SK-N-SH (cell line): ENCODE measurements at regions not wholly inside any gene's neighbourhood (a gene's known extent, or its start where the extent isn't known, plus 50 kb on each side); places are given as distances from the start of the nearest gene placed in this dataset.

ENCODE experiments used
- CTCF ChIA-PET: fragments of 300-600, 350-600 bp; formaldehyde crosslinking; extraction: SDS; loops from one replicate; lab custom pipeline; 2021; lab: Yijun Ruan, JAX
- POLR2A ChIA-PET: fragments of 350-600 bp; sonication (Branson Sonifier 250); formaldehyde crosslinking; extraction: SDS; loops from one replicate; lab custom pipeline; 2020; ENCODE audit warnings: antibody characterized with exemption, inconsistent platforms; lab: Yijun Ruan, JAX
- DNase-seq: peaks from one replicate; pipeline ENCODE4 v3.0.0; 2012
- H2AFZ ChIP-seq: fragments of 200-600 bp; sonication (generic); 2 replicates; pipeline ENCODE4 v1.8.1; 2016; ENCODE audit warnings: antibody characterized with exemption, mild to moderate bottlenecking, low read depth
- H3F3A ChIP-seq: fragments of 200-600 bp; sonication (generic); replicated peaks from 2 replicates; pipeline ENCODE3; 2016; ENCODE audit warnings: antibody characterized with exemption, mild to moderate bottlenecking; ENCODE audit not compliant: insufficient read depth
- H3K27ac ChIP-seq, 2 experiments: fragments of 200-500 bp in 1 of 2; fragments of 200-600 bp in 1 of 2; sonication (Bioruptor generic) in 1 of 2; sonication (generic), shearing (Covaris generic) in 1 of 2; 2 replicates each; pipeline versions ENCODE4 v1.5.1 to v1.6.1; 2014 to 2016; ENCODE audit warnings: low read depth in 2 of 2, inconsistent platforms in 1 of 2, low read length in 1 of 2, mild to moderate bottlenecking in 1 of 2, mixed read lengths in 1 of 2
- H3K27me3 ChIP-seq: fragments of 200-600 bp; sonication (generic), shearing (Covaris generic); 2 replicates; pipeline ENCODE4 v1.6.1; 2016; ENCODE audit warnings: mixed run types; ENCODE audit not compliant: insufficient read depth
- H3K36me3 ChIP-seq, 2 experiments: fragments of 200-500 bp in 1 of 2; fragments of 200-600 bp in 1 of 2; sonication (Bioruptor generic) in 1 of 2; sonication (generic) in 1 of 2; replicated peaks in 1 of 2; 2 replicates each; pipeline versions ENCODE3 to v1.5.1; 2014 to 2016; ENCODE audit warnings: low read length in 1 of 2, mild to moderate bottlenecking in 1 of 2; ENCODE audit not compliant: insufficient read depth in 2 of 2, control insufficient read depth in 1 of 2
- H3K4me1 ChIP-seq, 2 experiments: fragments of 200-500 bp in 1 of 2; fragments of 200-600 bp in 1 of 2; sonication (Bioruptor generic) in 1 of 2; sonication (generic), shearing (Covaris generic) in 1 of 2; 2 replicates each; pipeline versions ENCODE4 v1.5.1 to v1.6.1; 2014 to 2016; ENCODE audit warnings: low read depth in 1 of 2, low read length in 1 of 2, mixed run types in 1 of 2; ENCODE audit not compliant: insufficient read depth in 2 of 2, control insufficient read depth in 1 of 2
- H3K4me2 ChIP-seq: fragments of 200-600 bp; sonication (generic), shearing (Covaris generic); 2 replicates; pipeline ENCODE4 v1.6.1; 2017; ENCODE audit warnings: mixed run types
- H3K4me3 ChIP-seq, 2 experiments: fragments of 200-500 bp in 1 of 2; fragments of 200-600 bp in 1 of 2; sonication (Bioruptor generic) in 1 of 2; sonication (generic), shearing (Covaris generic) in 1 of 2; 2 replicates each; pipeline versions ENCODE4 v1.5.1 to v1.8.1; 2014 to 2016; ENCODE audit warnings: low read depth in 2 of 2, inconsistent platforms in 1 of 2, low read length in 1 of 2, mild to moderate bottlenecking in 1 of 2, mixed read lengths in 1 of 2, moderate library complexity in 1 of 2
- H3K79me2 ChIP-seq: fragments of 200-600 bp; sonication (generic); 2 replicates; pipeline ENCODE4 v1.8.1; 2017; ENCODE audit warnings: mild to moderate bottlenecking; ENCODE audit not compliant: insufficient read depth
- H3K9ac ChIP-seq: fragments of 200-600 bp; sonication (generic); 2 replicates; pipeline ENCODE4 v1.6.1; 2017; ENCODE audit warnings: mixed run types
- H3K9me2 ChIP-seq: fragments of 200-600 bp; sonication (generic); 2 replicates; pipeline ENCODE4 v1.6.1; 2017; ENCODE audit warnings: mixed run types
- H3K9me3 ChIP-seq: fragments of 200-600 bp; sonication (generic); 2 replicates; pipeline ENCODE4 v1.6.1; 2017; ENCODE audit warnings: mixed run types, mild to moderate bottlenecking, moderate library complexity
- H4K20me1 ChIP-seq: fragments of 200-600 bp; sonication (generic); 2 replicates; pipeline ENCODE4 v1.6.1; 2017; ENCODE audit warnings: mild to moderate bottlenecking, mixed run types; ENCODE audit not compliant: insufficient read depth
- CHD2 ChIP-seq: fragments of 150-350 bp; IDR thresholded peaks from 2 replicates; pipeline ENCODE4 v1.6.1; 2018; ENCODE audit warnings: low read length; ENCODE audit not compliant: partially characterized antibody
- CTCF ChIP-seq: fragments of 200-600 bp; sonication (generic); IDR thresholded peaks from 2 replicates; pipeline ENCODE4 v1.6.1; 2017; ENCODE audit warnings: antibody characterized with exemption, mild to moderate bottlenecking, moderate library complexity
- FOSL2 ChIP-seq: IDR thresholded peaks from 2 replicates; pipeline ENCODE4 v1.4.0; 2012; ENCODE audit warnings: low read depth, mild to moderate bottlenecking, moderate library complexity, borderline replicate concordance
- FOXJ3 ChIP-seq: sonication (generic); formaldehyde crosslinking; IDR thresholded peaks from 2 replicates; pipeline ENCODE4 v1.5.1; 2020; ENCODE audit warnings: mild to moderate bottlenecking, missing genetic modification reagents
- GABPA ChIP-seq: IDR thresholded peaks from 2 replicates; pipeline ENCODE4 v1.4.0; 2012; ENCODE audit warnings: low read depth, mild to moderate bottlenecking
- GATA2 ChIP-seq: sonication (generic); formaldehyde crosslinking; IDR thresholded peaks from 2 replicates; pipeline ENCODE4 v1.5.0; 2020; ENCODE audit warnings: mild to moderate bottlenecking, missing genetic modification reagents
- JUND ChIP-seq: IDR thresholded peaks from 2 replicates; pipeline ENCODE4 v1.4.0; 2012
- MAX ChIP-seq: IDR thresholded peaks from 2 replicates; pipeline ENCODE4 v1.4.0; 2012; ENCODE audit warnings: low read depth
- NFIC ChIP-seq: IDR thresholded peaks from 2 replicates; pipeline ENCODE4 v1.4.0; 2012; ENCODE audit warnings: borderline replicate concordance
- NRF1 ChIP-seq: IDR thresholded peaks from 2 replicates; pipeline ENCODE4 v1.6.1; 2012; ENCODE audit warnings: low read depth, mild to moderate bottlenecking, low read length
- PBX3 ChIP-seq: IDR thresholded peaks from 2 replicates; pipeline ENCODE4; 2012
- POLR2AphosphoS5 ChIP-seq: IDR thresholded peaks from 2 replicates; pipeline ENCODE4 v1.6.1; 2012; ENCODE audit warnings: low read depth, low read length
- RAD21 ChIP-seq: IDR thresholded peaks from 2 replicates; pipeline ENCODE4 v1.6.1; 2012; ENCODE audit warnings: mild to moderate bottlenecking, low read length
- REST ChIP-seq: IDR thresholded peaks from 2 replicates; pipeline ENCODE4 v1.6.1; 2012; ENCODE audit warnings: mild to moderate bottlenecking, low read depth, low read length, moderate library complexity
- SIN3A ChIP-seq: IDR thresholded peaks from 2 replicates; pipeline ENCODE4 v1.6.1; 2012; ENCODE audit warnings: low read depth, mild to moderate bottlenecking, low read length, moderate library complexity, borderline replicate concordance
- SMC3 ChIP-seq: IDR thresholded peaks from 2 replicates; pipeline ENCODE4 v1.6.1; 2012; ENCODE audit warnings: low read depth, low read length, improper control_type of control experiment
- TCF12 ChIP-seq: IDR thresholded peaks from 2 replicates; pipeline ENCODE4 v1.4.0; 2012
- TEAD4 ChIP-seq: IDR thresholded peaks from 2 replicates; pipeline ENCODE4 v1.4.0; 2012; ENCODE audit warnings: mild to moderate bottlenecking, borderline replicate concordance; ENCODE audit not compliant: insufficient read depth
- USF2 ChIP-seq: fragments of 150-350 bp; IDR thresholded peaks from 2 replicates; pipeline ENCODE4 v1.6.1; 2017; ENCODE audit warnings: antibody characterized with exemption, low read length, low read depth, borderline replicate concordance
- YY1 ChIP-seq: IDR thresholded peaks from 2 replicates; pipeline ENCODE4 v1.4.0; 2012; ENCODE audit warnings: low read depth, mild to moderate bottlenecking
- WGBS: methylation state at CpG from one replicate; pipeline ENCODE4 v1.1.6; 2017; ENCODE audit warnings: low lambda C conversion rate; 5-methylcytosine and 5-hydroxymethylcytosine counted together

GRCh38 chr13:61695147-61695546 lies 279.5 kb upstream of the PCDH20 start (continued):
- TF ChIP-seq USF2 (no peak), GATA2 (CRISPR knock-in tag) (no peak), YY1 (no peak)

- no peaks in the 10 kb centered on the region for H3K9me2 ChIP-seq
- no peaks in the 10 kb centered on the region for H3K79me2 ChIP-seq
- no peaks in the 10 kb centered on the region for H3K4me1 ChIP-seq
- H3K4me3 ChIP-seq: no peak overlapping the region
- TF ChIP-seq NRF1 (no peak), JUND (no peak), FOSL2 (no peak), CHD2 (no peak), CTCF (no peak), GABPA (no peak), SIN3A (no peak), SMC3 (no peak), FOXJ3 (CRISPR knock-in tag) (no peak)
- ChIA-PET POLR2A (no interaction called here), CTCF (no interaction called here)
- no peak overlapping the region for H2AFZ ChIP-seq
- no peak for DNase-seq
- no peaks in the 10 kb centered on the region for H3K27me3 ChIP-seq
- no peaks in the 10 kb centered on the region for H3K36me3 ChIP-seq
- no peak overlapping the region for H3K4me2 ChIP-seq
- H3F3A ChIP-seq: no peaks in the 10 kb centered on the region
- H4K20me1 ChIP-seq: no peaks in the 10 kb centered on the region
- H3K9me3 ChIP-seq: no peaks in the 10 kb centered on the region
- H3K9ac ChIP-seq: no peak overlapping the region
- no peak overlapping the region for H3K27ac ChIP-seq
Measured at GRCh38 chr13:61692691-61693090, 277.0 kb upstream of the PCDH20 start.

- H3K36me3 ChIP-seq: no peaks in the 10 kb centered on the region
- H3K9me2 ChIP-seq: no peaks in the 10 kb centered on the region
- no peaks in the 10 kb centered on the region for H4K20me1 ChIP-seq
- no peaks in the 10 kb centered on the region for H3K9me3 ChIP-seq
- no peak overlapping the region for H3K27ac ChIP-seq
- H3K79me2 ChIP-seq: no peaks in the 10 kb centered on the region
- H3K4me3 ChIP-seq: no peak overlapping the region
- ChIA-PET POLR2A (no interaction called here), CTCF (interaction anchor here (0.7 to 1.5 kb wide), 10 partner anchors 11 to 1231 kb away, joined by 3 to 6 read pairs (median 4); no protein-coding TSS in a partner anchor)
- no peaks in the 10 kb centered on the region for H3F3A ChIP-seq
- DNase-seq: peak; percentile 11
- no peak overlapping the region for H3K9ac ChIP-seq
- H3K4me1 ChIP-seq: no peaks in the 10 kb centered on the region
- 72% methylated on average over 2 of the region's 2 CpGs for WGBS
- H3K27me3 ChIP-seq: no peaks in the 10 kb centered on the region
- H2AFZ ChIP-seq: no peak overlapping the region
- H3K4me2 ChIP-seq: no peak overlapping the region
- no peak for TF ChIP-seq TCF12
- peak; percentile 79 for TF ChIP-seq RAD21
- peak; percentile 48; the same call in 1 of the 2 replicates for TF ChIP-seq SMC3
- no peak for TF ChIP-seq NRF1
- TF ChIP-seq PBX3: no peak
- no peak for TF ChIP-seq REST
- no peak for TF ChIP-seq MAX
- TF ChIP-seq NFIC: no peak
- TF ChIP-seq POLR2AphosphoS5: no peak
- TF ChIP-seq TEAD4: no peak
- TF ChIP-seq YY1: no peak
Measured at GRCh38 chr13:61685682-61686012, 270.0 kb upstream of the PCDH20 start.
